ENCODE measurements at regions not wholly inside any gene's neighbourhood (a gene's known extent, or its start where the extent isn't known, plus 50 kb on each side); places are given as distances from the start of the nearest gene placed in this dataset.

- intact Hi-C loops (cut with micrococcal nuclease) (no loop called here), dilution Hi-C loops (cut with MboI; ENCODE audit: extremely low pct_ligation_motif_present, low sequenced_read_pairs) (no loop called here)
- Histone ChIP-seq H2AFZ (ENCODE audit: low read depth, low read length) (peak overlapping the region; percentile 46), H3K27ac (ENCODE audit: insufficient read depth, low read depth, low read length) (no peak overlapping the region), H3K9me1 (replicated peaks; ENCODE audit: control insufficient read depth, extremely low read depth, insufficient read depth, low read length) (no peaks in the 10 kb centered on the region), H3K4me3 (replicated peaks in 1 of 3; ENCODE audit: insufficient read depth in 1 of 3, low read depth in 1 of 3, low read length in 3 of 3) (no peak overlapping the region), H3K9me3 (replicated peaks; ENCODE audit: control insufficient read depth, insufficient read depth, low read length) (no peaks in the 10 kb centered on the region), H3K9ac (replicated peaks; ENCODE audit: extremely low read depth, insufficient read depth, low read length) (no peak overlapping the region), H3K36me3 (ENCODE audit: control insufficient read depth in 2 of 2, extremely low read depth in 1 of 2, insufficient read depth in 2 of 2, low read length in 2 of 2) (no peaks in the 10 kb centered on the region), H3K27me3 (ENCODE audit: control insufficient read depth in 2 of 2, insufficient read depth in 2 of 2, low read length in 2 of 2) (no peaks in the 10 kb centered on the region), H4K20me1 (replicated peaks; ENCODE audit: control insufficient read depth, extremely low read depth, insufficient read depth, low read length) (no peaks in the 10 kb centered on the region), H3K4me1 (ENCODE audit: control insufficient read depth, extremely low read depth, insufficient read depth, low read length) (peaks cover 8% of the 10 kb centered on the region), H3K4me2 (ENCODE audit: insufficient read depth, low read length) (peak overlapping the region; percentile 28), H3K79me2 (ENCODE audit: control insufficient read depth, insufficient read depth, low read length) (no peaks in the 10 kb centered on the region)
- CTCF ChIA-PET: interaction anchor here (0.8 kb wide), 1 partner anchor 65 kb away, joined by 3 read pairs; no protein-coding TSS in a partner anchor
- BruUV-seq (replicated peaks): no TSS peak
- no peak for TF ChIP-seq FOS (IDR thresholded peaks at IDR 0.05; ENCODE audit: borderline replicate concordance, insufficient read depth, low read length)
- TF ChIP-seq, protein P1, sequence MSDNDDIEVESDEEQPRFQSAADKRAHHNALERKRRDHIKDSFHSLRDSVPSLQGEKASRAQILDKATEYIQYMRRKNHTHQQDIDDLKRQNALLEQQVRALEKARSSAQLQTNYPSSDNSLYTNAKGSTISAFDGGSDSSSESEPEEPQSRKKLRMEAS (IDR thresholded peaks at IDR 0.05; ENCODE audit: insufficient read depth, insufficient read length): no peak
- TF ChIP-seq JUN (IDR thresholded peaks at IDR 0.05; ENCODE audit: borderline replicate concordance, insufficient read depth, insufficient read length, low read depth): no peak
- no peak for TF ChIP-seq GATA2 (IDR thresholded peaks at IDR 0.05; ENCODE audit: insufficient read depth, insufficient read length, low read depth, low read length)
- no peak for TF ChIP-seq MYC (IDR thresholded peaks at IDR 0.05; ENCODE audit: low read depth, low read length)
- no peak for TF ChIP-seq CTCF (IDR thresholded peaks at IDR 0.05; ENCODE audit: extremely low read depth in 1 of 2, insufficient read depth in 1 of 2, low read depth in 1 of 2, low read length in 2 of 2)
- no peak for TF ChIP-seq EZH2 (IDR thresholded peaks at IDR 0.05; ENCODE audit: borderline replicate concordance, low read depth, low read length, severe bottlenecking)
- TF ChIP-seq POLR2AphosphoS5 (IDR thresholded peaks at IDR 0.05; ENCODE audit: insufficient read depth, low read depth, low read length): no peak
- no peak for TF ChIP-seq POLR2A (IDR thresholded peaks at IDR 0.05; ENCODE audit: low read depth, low read length)
- FAIRE-seq: peak; percentile 4
- POLR2A ChIA-PET: no interaction called here
- DNase-seq (ENCODE audit: low read depth, low spot score): peak; percentile 36
Measured at GRCh38 chr3:152589644-152590043, 245.3 kb upstream of the P2RY1 start.

Measured in endothelial cell of umbilical vein (primary cell).